ENCODE measurements at regions not wholly inside any gene's neighbourhood (a gene's known extent, or its start where the extent isn't known, plus 50 kb on each side); places are given as distances from the start of the nearest gene placed in this dataset.

DNA sequence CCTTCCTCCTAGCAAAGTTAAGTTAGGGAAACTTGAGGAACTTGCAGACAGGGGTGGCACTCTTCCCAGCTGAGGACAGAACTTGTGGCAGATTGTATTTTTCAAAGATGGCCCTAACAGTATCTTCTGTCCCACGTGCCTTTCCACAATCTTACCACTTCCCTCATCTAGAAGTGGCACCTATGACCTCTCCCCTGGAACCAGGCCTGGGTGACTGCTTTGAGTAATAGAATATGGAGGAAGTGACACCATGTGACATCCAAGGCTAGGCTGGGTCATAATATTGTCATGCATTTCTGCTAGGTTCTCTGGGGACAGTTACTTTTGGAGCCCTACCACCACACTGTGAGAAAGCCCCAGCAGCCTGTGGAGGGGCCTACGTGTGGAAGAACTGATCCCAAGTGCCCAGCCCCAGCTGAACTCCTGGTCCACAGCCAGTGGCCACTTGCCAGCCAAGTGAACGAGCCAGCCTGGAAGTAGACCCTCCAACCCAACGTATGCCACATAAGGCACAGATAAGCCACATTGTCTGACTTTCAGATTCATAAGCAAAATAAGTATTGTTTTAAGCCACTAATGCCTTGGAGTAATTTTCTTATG, 193.7 kb downstream of the PTPN20 start:
- peak; percentile 1 for DNase-seq (ENCODE audit: low spot score)

DNA sequence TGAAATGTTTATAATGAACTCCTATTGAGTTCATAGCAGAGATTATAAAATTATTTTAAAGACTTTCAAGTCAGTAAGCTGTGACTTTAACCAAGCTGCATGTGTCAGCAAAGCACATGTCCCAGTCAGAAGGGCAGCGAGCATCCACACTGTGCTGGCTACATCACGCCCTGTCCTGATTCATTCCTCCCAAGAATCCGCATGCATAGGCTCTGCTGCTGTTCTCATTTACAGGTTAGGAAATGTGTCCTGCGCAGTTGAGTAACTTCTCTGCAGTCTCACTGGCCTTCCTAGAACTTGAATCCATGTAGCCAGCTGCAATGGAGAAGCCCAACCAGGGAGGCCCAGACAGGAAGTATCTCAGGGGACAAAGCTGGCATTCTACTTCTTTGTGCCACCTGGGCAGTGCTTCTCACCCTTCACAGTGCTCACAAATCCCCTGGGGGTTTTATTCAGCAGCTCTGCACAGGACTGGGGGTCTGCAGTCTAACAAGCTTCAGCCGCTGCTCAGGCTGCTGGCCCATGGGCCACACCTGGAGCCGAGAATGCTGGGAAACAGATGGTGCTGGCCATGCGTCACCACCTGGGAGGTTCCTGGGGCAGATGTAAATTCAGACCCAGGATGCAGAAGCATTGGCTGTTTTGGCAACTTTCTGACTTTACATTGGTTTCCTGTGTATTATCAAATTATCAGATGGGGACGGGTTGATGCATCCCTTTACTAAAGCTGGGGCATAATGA, 192.8 kb upstream of the GDF10 start:
- no peak for DNase-seq (ENCODE audit: low spot score)

- no peak for DNase-seq (ENCODE audit: low spot score)
Observed at GRCh38 chr10:47109906-47110305, 190.1 kb upstream of the GDF10 start.

- no peak for DNase-seq (ENCODE audit: low spot score)
Observed at GRCh38 chr10:47111329-47111862, 188.6 kb upstream of the GDF10 start.

GRCh38 chr10:47112612-47113011, 187.4 kb upstream of the GDF10 start:
- DNase-seq (ENCODE audit: low spot score) = no peak

- DNase-seq (ENCODE audit: low spot score) = no peak
Observed at GRCh38 chr10:47113907-47114500, 186.0 kb upstream of the GDF10 start.

GRCh38 chr10:47114680-47115186, 185.3 kb upstream of the GDF10 start:
- no peak for DNase-seq (ENCODE audit: low spot score)

DNA sequence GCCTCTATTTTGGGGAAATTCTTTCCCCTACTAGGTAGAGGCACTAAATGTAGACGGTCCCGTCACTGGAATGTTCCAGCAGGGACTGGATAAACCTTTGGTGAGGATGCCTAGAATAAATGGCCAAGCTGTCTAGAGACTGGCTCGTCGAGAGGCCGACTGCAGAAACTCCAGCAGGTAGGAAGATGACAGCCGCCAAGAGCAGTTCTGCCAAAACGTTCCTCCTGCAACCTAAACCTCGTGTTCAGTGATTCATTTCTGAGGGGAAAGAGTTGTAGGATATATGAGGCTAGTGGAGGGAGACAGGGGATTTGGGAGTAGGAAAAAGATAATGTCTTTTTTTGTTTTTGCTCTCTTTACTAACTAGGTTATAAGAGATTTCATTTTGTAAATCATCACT, 184.7 kb upstream of the GDF10 start:
- no peak for DNase-seq (ENCODE audit: low spot score)

GRCh38 chr10:47116445-47116844, 183.6 kb upstream of the GDF10 start:
- DNase-seq (ENCODE audit: low spot score) = no peak

GRCh38 chr10:47118326-47118725, 181.7 kb upstream of the GDF10 start:
- DNase-seq (ENCODE audit: low spot score) = no peak

GRCh38 chr10:47121336-47121735, 178.7 kb upstream of the GDF10 start:
- no peak for DNase-seq (ENCODE audit: low spot score)

- no peak for DNase-seq (ENCODE audit: low spot score)
Observed at GRCh38 chr10:47123716-47124288, 176.2 kb upstream of the GDF10 start.

- DNase-seq (ENCODE audit: low spot score) = no peak
Observed at GRCh38 chr10:47127188-47127785, 172.7 kb upstream of the GDF10 start.

GRCh38 chr10:47130491-47130890, 169.5 kb upstream of the GDF10 start:
- DNase-seq (ENCODE audit: low spot score) = no peak

- no peak for DNase-seq (ENCODE audit: low spot score)
Observed at GRCh38 chr10:47133871-47134570, 166.0 kb upstream of the GDF10 start.

DNA sequence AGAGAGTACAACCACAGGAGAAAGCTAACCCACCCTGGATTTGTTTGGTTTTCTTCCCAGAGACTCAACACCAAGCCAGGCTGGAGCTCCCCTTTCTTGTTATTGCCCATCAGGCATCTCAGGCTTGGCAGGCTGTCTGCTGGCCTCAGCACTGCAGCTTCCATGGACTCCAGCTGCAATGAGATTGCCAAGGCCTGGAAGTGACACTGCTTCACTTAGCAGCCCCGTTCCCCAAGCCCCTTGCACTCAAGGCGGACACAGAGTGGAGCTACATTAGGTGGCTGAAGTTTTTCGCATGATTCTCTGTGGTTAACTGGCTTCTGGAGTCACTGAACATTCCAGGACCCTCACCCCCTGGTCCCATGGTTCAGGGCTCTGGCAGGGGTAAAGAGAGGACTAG, 163.1 kb upstream of the GDF10 start:
- no peak for DNase-seq (ENCODE audit: low spot score)

- DNase-seq (ENCODE audit: low spot score) = no peak
Observed at GRCh38 chr10:47137311-47137851, 162.6 kb upstream of the GDF10 start.

DNA sequence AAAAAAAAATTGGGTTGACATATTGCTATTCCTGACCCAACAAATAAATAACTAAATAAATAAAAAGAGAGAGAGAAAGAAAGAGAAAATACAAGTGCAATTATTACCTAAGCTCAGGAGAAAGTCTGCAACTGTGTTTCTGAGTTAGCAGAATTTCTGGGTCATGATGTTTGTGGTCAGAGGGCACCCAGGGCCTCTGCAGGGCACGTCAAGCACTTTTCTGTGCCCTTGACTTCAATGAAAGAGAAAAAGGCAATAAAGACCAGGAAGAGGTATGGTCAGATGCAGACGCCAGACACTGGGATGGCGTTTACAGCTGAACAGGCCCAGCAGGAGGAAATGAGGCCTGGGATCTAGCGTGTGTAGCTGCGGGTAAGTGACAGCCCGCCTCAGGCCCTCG, 160.9 kb upstream of the GDF10 start:
- no peak for DNase-seq (ENCODE audit: low spot score)

- no peak for DNase-seq (ENCODE audit: low spot score)
Observed at GRCh38 chr10:47140761-47141348, 159.1 kb upstream of the GDF10 start.

DNA sequence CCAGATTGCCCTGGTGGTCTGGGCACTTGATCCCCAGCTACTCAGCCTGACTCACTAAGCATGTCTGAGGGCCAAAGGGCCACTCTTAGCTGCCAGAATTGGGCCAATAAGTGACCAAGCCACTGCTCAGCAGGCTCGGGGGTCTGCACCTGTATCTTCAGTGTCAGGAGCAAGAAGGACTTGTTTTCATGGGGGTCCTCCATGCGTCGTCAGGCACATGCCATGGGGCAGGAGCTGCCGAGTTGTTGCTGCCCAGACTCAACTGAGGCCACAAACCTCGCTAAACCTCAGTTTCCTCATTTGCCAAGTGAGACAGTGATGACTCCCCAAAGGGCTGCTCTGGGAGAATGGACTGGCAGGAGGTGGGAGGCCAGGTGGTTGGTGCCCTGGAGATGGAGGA, 158.6 kb upstream of the GDF10 start:
- DNase-seq (ENCODE audit: low spot score) = no peak

DNA sequence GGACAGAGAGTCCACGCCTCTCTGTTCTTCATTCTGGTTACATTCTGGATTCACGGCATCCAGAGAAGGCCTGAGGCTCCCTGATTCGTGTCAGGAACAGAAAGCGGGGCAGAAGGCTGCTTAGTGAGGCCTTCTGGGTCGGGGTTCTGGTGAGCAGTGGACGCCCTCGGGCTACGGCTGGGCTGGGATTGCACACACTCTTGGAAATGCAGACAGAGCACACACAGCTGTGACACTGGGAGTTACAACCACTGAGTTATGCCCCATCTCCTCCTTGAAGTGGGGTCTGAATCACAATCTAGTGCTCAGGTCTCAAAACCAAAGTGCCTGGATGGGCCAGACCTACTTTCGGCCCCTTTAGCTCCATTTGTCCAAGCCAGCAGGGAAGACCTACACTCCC, 156.9 kb upstream of the GDF10 start:
- no peak for DNase-seq (ENCODE audit: low spot score)
